Activated naive CD4-positive, alpha-beta T cell treated with anti-CD3 and anti-CD28 coated beads, Interleukin-2, amount 50 U/mL, for 72 hours (primary cell): ENCODE measurements at regions not wholly inside any gene's neighbourhood (a gene's known extent, or its start where the extent isn't known, plus 50 kb on each side); places are given as distances from the start of the nearest gene placed in this dataset.

Source experiments
- ATAC-seq, 2 donors: fragments of 150-1000 bp; cut with Tn5 transposase; 2 replicates each; pipeline ENCODE4 v1.10.0; 2021; ENCODE audit warnings: mild to moderate bottlenecking in 2 of 2, moderate library complexity in 2 of 2
- DNase-seq, 2 donors: peaks; one replicate each; pipeline ENCODE4 v3.0.0; 2021 to 2022; ENCODE audit warnings: low spot score in 2 of 2
- H3K27ac Mint-ChIP-seq, 2 donors: one replicate each; pipeline ENCODE4 v1.8.0; 2022; ENCODE audit warnings: mild to moderate bottlenecking in 2 of 2, mixed read lengths in 2 of 2
- H3K36me3 Mint-ChIP-seq, 2 donors: one replicate each; pipeline ENCODE4 v1.8.0; 2022; ENCODE audit warnings: mixed read lengths in 2 of 2
- H3K9me3 Mint-ChIP-seq, 2 donors: one replicate each; pipeline ENCODE4 v1.8.0; 2022; ENCODE audit warnings: mixed read lengths in 2 of 2

DNA sequence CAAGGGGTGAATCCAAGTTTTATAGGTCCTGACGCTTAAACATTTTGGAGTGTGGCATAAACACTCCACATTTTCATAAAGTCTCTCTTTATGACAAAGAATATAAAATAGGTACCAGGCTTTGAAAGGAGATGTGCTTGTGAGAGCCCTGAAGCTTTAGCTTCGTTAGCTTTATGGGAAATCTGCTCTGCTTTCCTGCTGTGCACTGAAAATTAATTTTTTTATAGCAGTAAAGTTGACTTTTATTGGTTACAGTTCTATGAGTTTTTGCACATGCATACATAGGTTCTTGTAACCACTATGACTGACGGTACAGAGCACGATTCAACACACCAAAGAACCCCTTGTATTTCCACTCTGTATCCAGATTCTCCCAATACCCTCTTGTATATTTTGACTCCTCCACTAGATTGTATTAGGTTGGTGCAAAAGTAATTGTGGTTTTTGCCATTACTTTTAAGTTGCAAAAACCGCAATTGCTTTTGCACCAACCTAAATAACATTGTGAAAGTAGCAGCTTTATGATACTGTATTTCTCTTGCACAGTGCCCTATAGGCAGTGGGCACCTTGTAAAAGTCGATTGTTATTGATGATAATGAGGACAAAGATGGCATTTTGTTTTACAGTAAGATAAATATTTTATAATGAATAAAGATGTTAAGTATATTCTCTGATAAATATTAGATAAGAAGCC is 145.2 kb upstream of the AKIRIN2 start:
- ATAC-seq: no peak
- H3K36me3 Mint-ChIP-seq: no peaks in the 10 kb centered on the region

DNA sequence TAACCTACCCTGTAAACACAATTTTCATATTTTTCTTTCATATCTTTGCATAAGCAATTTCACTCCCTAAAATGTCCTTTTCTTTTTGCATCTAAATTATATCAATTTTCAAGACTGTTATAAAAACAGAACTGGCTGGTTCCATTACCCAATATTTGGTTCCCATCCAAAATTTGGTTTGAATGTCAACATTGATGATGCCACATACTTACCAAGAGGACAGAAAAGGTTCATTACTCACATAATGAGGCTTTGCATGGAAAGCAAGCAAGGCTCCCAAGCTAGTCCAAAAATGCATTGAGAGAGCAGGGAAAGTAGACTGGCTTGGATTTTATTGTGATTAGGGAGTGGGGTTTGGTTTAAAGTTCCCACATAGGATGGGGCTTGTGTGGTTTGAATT is 144.4 kb upstream of the AKIRIN2 start:
- no peaks in the 10 kb centered on the region for H3K9me3 Mint-ChIP-seq
- ATAC-seq (no peak), DNase-seq (no peak)
- H3K27ac Mint-ChIP-seq: no peak overlapping the region
- no peaks in the 10 kb centered on the region for H3K36me3 Mint-ChIP-seq

More for the DNA sequence above, 145.2 kb upstream of the AKIRIN2 start:
- DNase-seq: no peak
- Mint-ChIP-seq H3K27ac (no peak overlapping the region), H3K9me3 (no peaks in the 10 kb centered on the region)

DNA sequence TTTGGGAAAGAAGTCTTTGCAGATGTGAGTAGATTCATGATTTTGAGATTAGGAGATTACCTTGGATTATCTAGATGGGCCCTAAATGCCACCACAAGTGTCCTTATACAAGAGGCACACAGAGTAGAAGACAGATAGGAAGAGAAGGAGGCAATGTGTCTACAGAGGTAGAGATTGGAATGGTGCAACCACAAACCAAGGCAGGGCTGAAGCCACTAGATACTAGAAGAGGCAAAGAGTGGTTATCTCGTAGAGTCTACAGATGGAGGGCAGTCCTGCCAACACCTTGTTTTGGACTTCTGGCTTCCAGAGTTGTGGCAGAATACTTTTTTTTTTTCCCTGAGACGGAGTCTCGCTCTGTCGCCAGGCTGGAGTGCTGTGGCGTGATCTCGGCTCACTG is 138.3 kb upstream of the AKIRIN2 start:
- DNase-seq: no peak
- Mint-ChIP-seq H3K27ac (no peak overlapping the region), H3K9me3 (peaks cover 0 to 4% of the 10 kb centered on the region in 2 donors), H3K36me3 (no peaks in the 10 kb centered on the region)
- no peak for ATAC-seq

DNA sequence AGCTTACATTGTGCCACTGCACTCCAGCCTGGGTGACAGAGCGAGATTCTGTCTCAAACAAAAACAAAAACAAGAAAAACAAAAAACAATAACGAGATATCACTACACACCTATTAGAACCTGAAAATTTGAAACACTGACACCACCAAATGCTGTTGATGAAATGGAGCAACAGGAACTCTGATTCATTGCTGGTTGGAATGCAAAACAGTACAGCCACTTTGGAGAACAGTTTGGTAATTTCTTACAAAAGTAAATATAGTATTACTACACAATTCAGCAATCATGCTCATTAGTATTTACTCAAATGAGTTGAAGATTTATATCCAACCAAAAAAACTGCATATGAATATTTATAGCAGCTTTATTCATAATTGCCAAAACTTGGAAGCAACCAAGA is 135.8 kb upstream of the AKIRIN2 start:
- Mint-ChIP-seq H3K36me3 (no peaks in the 10 kb centered on the region), H3K27ac (no peak overlapping the region), H3K9me3 (peaks cover 0 to 4% of the 10 kb centered on the region in 2 donors)
- ATAC-seq (no peak), DNase-seq (no peak)

DNA sequence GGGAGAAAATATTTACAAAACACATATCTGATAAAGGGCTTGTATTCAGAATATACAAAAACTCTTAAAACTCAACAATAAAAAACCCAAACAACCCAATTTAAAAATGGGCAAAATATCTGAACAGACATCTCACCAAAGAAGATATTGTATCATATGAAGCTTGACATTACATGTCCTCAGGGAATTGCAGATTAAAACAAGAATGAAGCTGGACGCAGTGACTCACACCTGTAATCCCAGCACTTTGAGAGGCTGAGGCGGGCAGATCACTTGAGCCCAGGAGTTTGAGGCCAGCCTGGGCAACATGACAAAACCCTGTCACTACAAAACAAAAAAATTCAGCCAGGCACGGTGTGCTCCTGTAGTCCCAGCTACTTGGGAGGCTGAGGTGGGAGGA is 135.4 kb upstream of the AKIRIN2 start:
- Mint-ChIP-seq H3K9me3 (peaks cover 0 to 4% of the 10 kb centered on the region in 2 donors), H3K27ac (no peak overlapping the region), H3K36me3 (no peaks in the 10 kb centered on the region)
- ATAC-seq (no peak), DNase-seq (no peak)

DNA sequence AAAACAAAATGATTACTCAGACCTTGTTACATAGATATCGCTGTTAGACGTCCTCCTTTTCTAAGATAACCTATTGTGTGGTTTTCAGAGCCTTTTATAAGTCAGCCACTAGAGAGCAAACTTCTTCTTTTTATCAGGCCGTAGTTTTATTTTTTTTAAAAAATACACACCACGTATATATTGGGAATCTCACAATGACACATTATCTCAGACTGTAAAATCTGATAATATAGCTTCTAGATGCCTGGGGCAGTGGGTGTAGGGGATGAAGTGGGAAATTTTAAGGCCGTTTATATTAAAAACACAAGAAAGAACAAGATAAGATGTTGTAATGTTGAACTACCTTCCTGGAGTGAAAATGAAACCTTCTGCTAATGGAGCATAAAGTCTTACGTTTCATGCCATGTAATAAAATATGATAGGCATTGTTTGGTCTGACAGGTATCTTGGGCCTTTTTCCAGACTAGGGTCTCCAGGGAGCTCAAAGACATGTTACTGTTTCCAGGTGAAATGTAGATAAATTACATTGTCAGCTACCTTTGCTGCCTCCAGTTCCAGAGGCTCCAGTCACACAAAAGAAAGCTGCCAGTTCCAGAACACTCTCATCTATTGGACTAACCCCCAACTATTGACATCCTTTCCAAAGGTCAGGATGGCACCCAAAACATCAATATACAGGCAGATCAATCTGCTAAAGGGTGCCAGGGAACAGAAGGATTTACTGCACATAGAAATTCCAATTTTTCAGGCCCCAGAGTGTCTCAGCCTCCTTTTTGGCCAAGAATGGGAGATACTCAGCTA is 130.2 kb upstream of the AKIRIN2 start:
- H3K9me3 Mint-ChIP-seq: no peaks in the 10 kb centered on the region

DNA sequence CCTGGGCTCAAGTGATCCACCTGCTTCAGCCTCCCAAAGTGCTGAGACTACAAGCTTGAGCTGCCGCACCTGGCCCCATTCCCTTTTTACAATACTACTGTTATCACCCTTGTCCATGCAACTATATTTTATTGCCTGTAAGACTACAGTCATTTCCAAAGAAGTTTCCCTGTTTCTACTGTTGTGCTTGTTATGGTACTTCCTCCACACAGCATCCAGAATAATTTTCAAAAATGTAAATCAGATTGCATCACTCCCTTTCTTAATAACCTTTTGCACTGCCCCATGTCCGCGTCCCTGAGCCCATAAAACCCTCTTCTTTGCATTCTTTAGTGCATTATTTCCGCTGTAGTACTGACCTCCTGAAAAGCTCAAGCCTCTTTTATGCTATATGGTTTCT is 128.9 kb upstream of the AKIRIN2 start:
- no peaks in the 10 kb centered on the region for H3K9me3 Mint-ChIP-seq
- no peak for DNase-seq
- no peak overlapping the region for H3K27ac Mint-ChIP-seq
- no peak for ATAC-seq
- H3K36me3 Mint-ChIP-seq: no peaks in the 10 kb centered on the region

More for the DNA sequence above, 130.2 kb upstream of the AKIRIN2 start:
- ATAC-seq (peak; percentile 73 to 77), DNase-seq (no peak)
- Mint-ChIP-seq H3K27ac (peak overlapping the region in 1 of 2 donors; percentile 79), H3K36me3 (no peaks in the 10 kb centered on the region)

DNA sequence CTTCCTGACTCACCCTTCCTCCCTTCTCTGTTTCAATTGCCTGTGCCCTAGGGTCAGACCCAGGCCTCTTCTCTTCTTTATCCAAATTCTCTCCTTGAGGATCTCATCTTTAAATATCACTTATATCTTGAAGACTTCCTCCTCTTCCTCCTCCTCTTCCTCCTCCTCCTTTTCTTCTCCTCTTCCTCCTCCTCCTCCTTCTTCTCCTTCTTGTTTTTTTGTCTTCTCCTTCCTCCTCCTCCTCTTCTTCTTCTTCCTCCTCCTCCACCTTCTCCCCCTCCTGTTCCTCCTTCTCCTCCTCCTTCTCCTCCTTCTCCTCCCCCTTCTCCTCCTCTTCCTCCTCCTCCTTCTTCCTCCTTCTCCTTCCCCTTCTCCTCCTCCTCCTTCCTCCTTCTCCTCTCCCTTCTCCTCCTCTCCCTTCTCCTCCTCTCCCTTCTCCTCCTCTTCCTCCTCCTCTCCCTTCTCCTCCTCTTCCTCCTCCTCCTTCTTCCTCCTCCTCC is 127.6 kb upstream of the AKIRIN2 start:
- ATAC-seq: no peak
- DNase-seq: no peak
- no peaks in the 10 kb centered on the region for H3K36me3 Mint-ChIP-seq
- no peak overlapping the region for H3K27ac Mint-ChIP-seq
- H3K9me3 Mint-ChIP-seq: no peaks in the 10 kb centered on the region

DNA sequence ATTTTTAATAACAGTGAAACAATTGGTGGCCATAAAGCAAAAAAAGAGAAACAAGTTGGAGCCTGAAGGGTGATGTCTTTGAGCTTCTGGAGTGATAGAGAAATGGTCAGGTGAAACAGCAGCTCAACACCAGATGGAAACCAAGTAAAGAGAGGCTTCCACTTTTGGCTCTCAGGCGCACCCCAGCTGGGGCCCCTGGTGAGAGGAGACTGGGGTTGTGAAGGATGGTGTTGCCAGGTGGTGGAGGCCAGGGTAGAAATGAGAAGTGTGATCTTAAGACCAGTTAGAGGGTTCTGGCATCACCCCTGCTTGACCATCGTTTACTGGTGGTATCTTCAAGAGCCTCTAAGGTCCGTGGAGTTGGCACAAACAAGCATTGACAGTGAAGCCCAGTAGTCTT is 126.0 kb upstream of the AKIRIN2 start:
- Mint-ChIP-seq H3K9me3 (no peaks in the 10 kb centered on the region), H3K27ac (no peak overlapping the region), H3K36me3 (no peaks in the 10 kb centered on the region)
- no peak for DNase-seq
- no peak for ATAC-seq

DNA sequence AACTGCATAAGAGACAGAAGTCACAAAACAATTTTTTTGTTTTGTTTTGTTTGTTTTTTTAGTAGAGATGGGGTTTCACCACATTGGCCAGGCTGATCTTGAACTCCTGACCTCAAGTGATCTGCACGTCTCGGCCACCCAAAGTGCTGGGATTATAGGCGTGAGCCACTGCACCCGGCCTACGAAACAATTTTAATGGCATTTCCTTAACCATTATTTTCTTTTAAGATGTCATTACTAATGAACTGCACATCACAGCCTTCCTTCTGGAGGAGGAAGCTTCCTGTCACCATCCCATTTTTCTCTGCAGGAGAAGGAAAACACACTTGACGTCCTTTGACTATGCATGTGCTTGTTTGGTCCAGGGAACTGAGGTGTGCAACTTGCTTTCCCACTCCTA is 125.3 kb upstream of the AKIRIN2 start:
- Mint-ChIP-seq H3K27ac (no peak overlapping the region), H3K36me3 (no peaks in the 10 kb centered on the region), H3K9me3 (no peaks in the 10 kb centered on the region)
- DNase-seq (no peak), ATAC-seq (no peak)

DNA sequence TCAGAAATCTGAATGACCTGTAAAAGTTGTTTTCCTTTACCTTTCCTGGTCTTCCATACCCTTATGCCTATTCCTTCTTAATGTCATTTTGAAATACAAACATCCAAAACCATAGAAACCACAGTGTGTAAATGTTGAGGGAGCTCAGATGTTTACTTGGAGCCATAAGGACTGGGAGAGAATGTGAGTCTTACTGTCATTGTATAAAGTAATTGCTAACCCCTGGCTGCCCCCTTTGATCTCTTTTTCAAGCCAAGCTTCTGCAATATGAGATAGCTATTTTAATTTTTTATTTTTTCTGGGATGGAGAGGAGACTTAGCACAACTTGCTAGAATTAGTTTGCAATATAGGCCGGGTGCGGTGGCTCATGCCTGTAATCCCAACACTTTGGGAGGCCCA is 124.4 kb upstream of the AKIRIN2 start:
- no peak for ATAC-seq
- Mint-ChIP-seq H3K36me3 (no peaks in the 10 kb centered on the region), H3K27ac (no peak overlapping the region), H3K9me3 (no peaks in the 10 kb centered on the region)
- DNase-seq: no peak

DNA sequence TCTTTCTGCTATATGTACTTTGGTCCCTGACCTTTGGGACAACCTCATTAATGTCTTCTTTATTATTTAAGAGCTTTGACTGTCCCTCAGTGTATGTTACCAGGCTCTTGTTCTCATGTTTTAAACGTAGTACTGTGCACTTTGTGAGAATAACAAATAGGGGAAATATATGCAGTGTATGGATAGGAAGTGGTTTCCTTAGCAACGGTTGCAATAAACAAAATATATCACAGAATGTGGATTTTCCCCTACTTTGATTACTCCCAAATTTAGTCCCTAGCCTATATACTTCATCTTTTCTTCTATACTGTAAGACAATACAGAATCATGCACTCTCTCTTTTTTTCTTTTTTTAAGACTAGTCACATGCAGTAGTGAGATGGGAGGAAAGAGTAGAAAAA is 123.8 kb upstream of the AKIRIN2 start:
- ATAC-seq (peak; percentile 28 to 74), DNase-seq (no peak)
- Mint-ChIP-seq H3K36me3 (no peaks in the 10 kb centered on the region), H3K27ac (no peak overlapping the region), H3K9me3 (no peaks in the 10 kb centered on the region)

DNA sequence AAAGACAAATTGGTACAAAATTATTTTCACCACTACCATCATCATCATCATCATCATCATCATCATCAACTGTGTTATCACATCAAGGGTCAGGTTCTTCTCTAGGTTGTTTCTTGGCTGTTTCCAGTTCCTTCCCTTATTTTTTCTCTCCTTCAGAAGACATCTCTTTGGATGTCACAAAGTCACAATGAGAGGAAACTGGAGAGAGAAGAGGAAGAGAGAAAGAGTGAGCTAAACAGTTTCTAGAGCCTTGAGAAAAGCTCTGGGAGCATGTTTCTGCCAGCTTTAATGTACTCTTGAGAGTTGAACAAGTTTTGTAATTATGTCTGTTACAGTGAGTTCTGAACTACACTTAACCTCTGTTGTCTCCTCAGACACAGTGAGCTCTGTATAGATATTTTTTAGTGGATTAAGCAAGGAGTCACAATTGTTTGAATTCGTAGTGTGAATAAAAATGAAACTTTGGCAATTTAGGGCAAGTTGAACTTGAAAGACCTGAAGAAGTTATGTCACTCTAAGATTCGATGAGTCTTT is 123.0 kb upstream of the AKIRIN2 start:
- no peaks in the 10 kb centered on the region for H3K9me3 Mint-ChIP-seq
- DNase-seq: no peak
- peak in 1 of 2 donors; percentile 69 for ATAC-seq
- no peak overlapping the region for H3K27ac Mint-ChIP-seq
- H3K36me3 Mint-ChIP-seq: no peaks in the 10 kb centered on the region

DNA sequence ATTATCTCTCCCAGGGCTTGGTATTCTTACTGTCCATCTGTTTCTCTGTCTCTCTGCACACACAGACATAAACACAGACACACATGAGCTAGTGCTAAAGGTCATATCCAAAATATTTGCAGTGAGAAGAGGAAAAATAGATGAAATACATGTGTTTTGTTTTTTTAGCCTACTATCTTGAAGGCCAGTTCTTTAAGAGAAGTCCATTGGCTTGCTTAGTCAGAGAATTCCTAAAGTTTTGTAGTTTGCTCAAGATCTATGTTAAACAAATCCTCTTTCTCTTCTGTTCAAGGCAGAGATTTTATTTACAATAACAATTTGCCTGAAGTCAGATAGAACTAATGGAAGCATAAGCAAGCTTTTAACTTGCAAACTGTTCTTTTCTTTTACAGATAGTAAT is 120.0 kb upstream of the AKIRIN2 start:
- no peak overlapping the region for H3K27ac Mint-ChIP-seq
- ATAC-seq: no peak

DNA sequence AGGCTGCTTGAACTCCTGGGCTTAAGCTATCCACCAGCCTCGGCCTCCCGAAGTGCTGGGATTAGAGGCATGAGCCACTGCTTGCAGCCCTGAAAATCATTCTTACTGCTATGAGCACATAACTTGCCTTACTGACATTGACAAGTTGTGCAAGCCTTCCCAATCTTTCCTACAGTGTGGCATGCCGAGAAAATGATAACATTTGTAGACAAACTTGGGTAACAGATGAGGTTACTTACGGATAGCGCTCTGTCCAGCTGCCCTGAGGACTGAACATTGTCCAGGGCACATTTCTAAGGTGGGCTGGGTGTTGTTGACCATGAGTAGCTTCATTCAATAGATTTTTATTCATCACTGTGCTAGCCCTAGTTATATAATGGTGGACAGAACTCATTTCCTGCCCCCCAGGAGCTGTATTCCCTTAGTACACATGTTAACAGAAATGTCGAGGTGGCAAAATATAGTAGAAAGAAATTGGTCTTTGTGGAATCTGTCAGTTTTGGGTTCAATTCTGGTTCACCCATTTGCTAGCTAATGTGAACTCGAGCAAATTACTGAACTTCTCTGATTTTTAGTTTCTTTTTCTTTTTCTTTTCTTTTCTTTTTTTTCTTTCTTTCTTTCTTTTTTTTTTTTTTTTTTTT is 118.4 kb upstream of the AKIRIN2 start:
- Mint-ChIP-seq H3K27ac (no peak overlapping the region), H3K36me3 (no peaks in the 10 kb centered on the region), H3K9me3 (no peaks in the 10 kb centered on the region)
- ATAC-seq (no peak), DNase-seq (no peak)

More for the DNA sequence above, 120.0 kb upstream of the AKIRIN2 start:
- no peaks in the 10 kb centered on the region for H3K9me3 Mint-ChIP-seq
- H3K36me3 Mint-ChIP-seq: no peaks in the 10 kb centered on the region
- DNase-seq: no peak

DNA sequence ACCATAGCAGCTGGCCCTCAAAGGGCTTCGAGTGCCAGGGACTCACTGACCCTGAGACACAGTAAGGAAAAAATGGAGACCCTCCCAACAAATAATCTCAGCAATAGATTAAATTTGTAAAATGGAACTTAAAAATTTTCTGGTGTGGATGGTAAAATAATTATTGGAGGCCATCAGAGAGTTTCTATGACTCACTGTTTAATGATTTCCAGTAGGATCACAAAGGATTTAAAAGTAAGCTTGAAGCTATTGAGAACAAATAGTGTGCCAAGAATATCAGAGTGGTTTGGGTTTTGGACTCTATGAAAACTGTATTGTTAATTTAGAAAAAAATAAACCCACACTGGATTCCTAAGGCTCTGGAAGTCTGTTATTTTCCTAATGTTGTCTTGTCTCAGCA is 115.2 kb upstream of the AKIRIN2 start:
- ATAC-seq (no peak), DNase-seq (no peak)
- Mint-ChIP-seq H3K36me3 (no peaks in the 10 kb centered on the region), H3K9me3 (no peaks in the 10 kb centered on the region), H3K27ac (no peak overlapping the region)

DNA sequence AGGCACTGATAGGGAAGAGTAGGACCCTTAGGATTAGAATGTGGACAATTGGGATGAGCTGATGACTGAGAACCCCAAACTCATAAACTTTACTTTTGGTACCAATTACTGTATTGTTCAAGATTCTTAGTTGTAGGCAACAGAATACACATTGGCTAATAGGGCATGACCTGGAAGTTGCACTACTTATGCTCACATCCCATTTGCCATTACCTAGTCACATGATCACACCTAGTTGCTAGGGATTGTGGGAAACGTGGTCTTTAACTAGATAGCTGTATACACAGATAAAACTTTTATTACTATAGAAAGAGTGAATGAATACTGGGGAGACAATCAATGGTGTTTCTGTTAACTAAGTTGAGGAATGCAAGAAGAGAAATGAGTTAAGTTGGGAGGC is 113.4 kb upstream of the AKIRIN2 start:
- ATAC-seq (no peak), DNase-seq (no peak)
- Mint-ChIP-seq H3K36me3 (no peaks in the 10 kb centered on the region), H3K27ac (no peak overlapping the region), H3K9me3 (no peaks in the 10 kb centered on the region)
